COLO668 (cell line): ENCODE measurements at regions not wholly inside any gene's neighbourhood (a gene's known extent, or its start where the extent isn't known, plus 50 kb on each side); places are given as distances from the start of the nearest gene placed in this dataset.

Experiments used
- DNase-seq: peaks from one replicate; lab custom pipeline; 2025; ENCODE audit not compliant: unreplicated experiment; lab: John Stamatoyannopoulos, UW

DNA sequence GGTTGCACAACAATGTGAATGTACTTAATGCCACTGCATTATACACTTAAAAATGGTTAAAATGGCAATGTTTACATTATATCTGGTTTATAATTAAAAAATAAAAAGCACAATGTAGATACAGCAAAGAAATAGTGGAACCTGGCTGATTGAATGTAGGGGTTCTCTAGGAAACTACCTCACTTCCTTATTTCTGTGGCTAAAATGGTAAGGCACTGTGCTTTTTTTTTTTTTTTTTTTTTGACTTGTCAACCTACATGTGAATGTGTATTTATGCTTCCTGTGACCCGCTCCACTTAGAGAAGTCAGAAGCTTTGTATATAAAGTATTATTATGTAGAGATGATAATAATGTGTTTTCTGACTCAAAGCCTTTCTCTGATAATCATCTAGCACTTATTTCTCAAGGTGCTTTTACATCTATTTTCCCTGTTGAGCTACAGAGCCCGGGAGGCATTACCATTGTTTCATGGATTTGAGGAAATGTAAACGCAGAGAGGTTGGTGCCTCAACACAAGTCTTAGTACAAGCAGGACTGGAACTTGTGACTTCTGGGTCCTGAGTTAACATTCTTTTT, 55.0 kb downstream of the SOX4 start:
- DNase-seq = no peak

DNA sequence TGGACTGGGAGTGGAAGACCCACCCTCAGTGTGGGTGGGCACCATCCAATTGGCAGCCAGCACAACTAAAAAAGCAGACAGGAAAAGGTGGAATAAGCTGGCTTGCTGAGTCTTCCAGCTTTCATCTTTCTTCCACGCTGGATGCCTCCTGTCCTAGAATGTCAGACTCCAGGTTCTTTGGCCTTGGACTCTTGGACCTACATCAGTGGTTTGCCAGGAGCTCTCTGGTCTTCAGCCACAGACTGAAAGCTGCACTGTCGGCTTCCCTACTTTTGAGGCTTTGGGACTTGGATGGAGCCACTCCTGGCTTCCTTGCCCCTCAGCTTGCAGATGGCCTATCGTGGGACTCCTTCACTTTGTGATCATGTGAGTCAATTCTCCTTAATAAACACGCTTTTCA, 59.8 kb downstream of the SOX4 start:
- DNase-seq = no peak

DNA sequence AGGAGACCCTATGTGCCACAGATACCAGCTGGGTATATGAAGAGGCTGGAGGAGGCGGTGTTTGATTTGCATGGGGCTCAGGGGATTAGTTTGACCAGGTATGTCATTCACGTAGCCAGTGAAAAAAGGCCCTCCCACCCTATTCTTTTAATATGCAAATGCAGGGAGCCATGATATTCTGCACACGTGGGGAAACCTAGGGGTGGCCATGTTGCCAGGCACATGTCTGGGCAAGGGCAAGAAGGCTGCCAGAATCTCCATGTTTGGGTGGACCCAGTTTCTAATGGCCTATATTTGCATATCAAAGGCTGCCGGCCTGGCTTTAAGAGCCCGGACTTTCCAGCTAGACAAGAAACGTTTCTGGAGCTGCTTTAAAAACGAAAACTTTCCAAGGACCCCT, 60.4 kb downstream of the SOX4 start:
- no peak for DNase-seq

DNA sequence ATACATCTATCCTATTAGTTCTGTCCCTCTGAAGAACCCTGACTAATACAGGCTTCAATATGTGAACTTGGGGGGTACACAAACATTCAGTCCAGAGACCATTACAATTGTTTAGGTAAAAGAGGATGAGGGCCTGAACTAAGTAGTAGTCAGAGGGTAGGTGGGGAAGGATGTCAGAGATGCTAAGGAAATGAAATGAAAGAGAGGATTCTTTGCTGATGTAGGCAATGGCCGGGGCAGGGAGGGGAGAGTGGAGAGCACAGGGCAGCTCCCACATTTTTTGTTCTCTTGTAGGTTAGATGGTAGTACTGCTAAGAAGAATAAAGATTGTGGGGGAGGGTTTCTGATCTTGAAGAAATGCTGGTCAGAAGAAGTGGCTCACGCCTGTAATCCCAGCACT, 60.8 kb downstream of the SOX4 start:
- no peak for DNase-seq

DNA sequence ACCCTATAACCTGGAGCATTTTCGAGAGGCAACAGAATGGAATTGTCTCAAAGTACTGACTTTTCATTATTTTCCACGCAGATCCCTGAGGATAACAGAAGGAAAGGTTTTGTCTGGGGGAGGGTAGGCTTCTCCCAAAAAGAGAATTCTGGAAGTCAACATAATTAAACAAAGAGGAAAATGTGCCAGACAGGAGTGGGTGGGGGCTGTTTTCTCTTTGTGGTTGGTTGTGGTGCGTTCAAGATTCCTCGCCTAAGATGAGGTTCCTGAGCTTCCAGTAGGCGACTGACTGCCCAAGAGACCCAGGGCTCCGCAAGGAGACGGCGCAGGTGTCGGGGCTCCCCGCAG, 70.4 kb downstream of the SOX4 start:
- no peak for DNase-seq

DNA sequence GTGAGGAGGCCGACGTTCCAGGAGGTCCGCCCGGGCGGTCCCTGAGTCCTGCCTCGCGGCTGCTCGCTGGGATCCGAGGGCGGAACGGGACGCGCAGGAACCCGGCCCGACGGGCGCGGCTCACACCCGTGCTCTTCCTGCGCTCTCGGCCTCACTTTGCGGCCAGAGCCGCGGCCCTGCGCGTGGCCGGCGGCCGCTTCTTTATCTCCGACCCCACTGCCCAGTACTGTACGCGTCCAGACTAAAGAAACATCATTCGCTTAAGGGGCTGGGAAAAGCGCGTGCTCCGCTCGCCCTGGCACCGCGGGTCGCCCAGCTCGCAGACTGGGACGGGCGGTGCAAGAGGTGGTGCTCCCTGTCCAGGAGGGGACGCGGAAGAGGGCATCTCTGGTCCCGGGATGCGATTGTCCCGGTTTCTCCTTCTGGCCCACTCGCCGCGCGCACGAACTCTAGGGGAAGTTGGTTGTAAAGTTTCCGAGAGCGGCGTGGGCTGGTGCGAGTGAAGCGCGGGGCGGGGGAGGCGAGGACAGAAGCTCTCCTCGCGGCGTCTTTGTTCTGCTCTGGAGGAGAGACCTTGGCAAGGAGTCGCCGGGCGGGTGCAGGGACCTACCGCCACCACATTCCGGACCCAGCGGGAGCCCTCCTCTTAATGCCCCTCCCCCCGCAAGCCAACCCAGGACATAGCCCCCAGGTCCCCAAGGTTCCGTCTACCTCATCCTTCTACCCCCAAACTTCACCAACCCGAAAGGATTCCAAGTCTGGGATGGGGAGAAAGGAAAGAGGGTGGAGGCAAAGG, 71.0 kb downstream of the SOX4 start:
- peak; percentile 57 for DNase-seq

DNA sequence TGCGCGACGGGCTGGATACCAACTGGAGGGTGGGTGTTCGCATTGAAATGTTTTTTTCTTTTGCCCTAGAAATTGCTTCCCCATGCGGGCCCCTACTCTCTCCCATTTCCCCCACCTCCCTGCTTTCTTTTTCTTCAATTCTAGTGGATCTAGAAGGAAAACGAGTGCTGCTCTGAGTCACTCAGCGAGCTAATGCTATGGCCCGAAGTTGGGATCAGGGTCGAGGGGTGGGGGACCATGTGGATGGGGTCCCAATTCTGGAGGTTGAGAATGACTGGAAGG, 71.5 kb downstream of the SOX4 start:
- DNase-seq = no peak

DNA sequence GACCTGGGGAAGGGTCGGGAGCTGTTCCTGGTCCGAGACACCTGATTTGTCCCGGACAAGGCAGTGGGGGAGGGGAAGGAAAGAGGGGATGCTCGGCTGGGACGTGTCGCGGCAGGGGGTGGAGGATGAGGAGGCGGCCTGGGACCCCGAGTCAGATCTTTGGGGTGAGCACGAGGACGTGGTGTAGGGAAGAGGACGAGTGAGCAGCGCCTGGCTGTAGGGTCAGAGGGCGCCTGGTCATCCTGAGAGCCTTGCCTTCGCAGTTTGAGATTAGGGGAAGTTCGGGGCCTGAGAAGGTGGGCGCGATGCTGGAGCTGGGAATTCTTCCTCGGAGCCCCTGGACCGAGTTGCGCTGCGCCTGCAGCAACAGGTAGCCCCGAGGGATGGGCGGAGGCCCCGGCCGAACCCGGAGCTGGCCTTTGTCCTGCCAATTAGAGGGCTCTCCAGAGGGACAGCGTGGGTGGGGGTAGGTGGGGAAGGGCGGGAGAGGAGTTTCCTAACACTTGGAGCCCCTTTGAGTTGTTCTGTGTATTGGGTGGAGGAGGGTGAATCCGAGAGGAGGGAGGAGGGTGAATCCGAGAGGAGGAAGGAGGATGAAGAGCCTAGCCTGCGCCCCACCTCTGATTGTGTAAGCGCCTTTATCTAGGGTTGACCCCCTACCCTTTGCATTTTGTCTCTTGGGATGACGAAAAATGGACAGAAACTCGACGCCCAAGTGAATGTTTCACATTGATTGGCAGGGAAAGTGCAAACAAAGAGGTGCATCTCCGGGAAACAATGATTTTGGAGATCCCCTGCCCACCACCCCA, 72.0 kb downstream of the SOX4 start:
- no peak for DNase-seq

DNA sequence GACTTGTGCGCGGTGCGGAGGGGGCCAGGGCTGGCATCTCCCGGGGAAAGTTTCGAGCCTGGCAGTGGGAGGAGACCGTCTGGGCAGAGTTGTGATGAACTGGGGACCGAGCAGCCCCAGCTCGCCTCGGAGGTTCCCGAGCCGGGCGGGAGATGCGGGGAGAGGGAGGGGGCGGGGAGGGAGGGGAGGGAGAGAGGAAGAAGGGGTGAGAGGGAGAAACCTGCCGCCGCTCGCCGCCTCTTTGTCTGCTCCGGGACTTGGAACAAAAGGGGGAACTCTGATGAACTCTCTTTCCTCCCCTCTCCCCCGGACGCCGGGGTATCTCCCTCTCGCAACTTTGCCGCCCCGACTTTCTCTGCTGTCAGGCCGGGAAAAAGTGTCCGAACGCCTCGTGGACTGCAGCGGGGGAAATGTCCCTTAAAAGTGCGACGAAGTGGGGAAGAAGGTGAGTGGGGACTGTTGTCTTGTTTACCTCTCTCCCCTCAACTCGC, 72.7 kb downstream of the SOX4 start:
- DNase-seq = no peak

DNA sequence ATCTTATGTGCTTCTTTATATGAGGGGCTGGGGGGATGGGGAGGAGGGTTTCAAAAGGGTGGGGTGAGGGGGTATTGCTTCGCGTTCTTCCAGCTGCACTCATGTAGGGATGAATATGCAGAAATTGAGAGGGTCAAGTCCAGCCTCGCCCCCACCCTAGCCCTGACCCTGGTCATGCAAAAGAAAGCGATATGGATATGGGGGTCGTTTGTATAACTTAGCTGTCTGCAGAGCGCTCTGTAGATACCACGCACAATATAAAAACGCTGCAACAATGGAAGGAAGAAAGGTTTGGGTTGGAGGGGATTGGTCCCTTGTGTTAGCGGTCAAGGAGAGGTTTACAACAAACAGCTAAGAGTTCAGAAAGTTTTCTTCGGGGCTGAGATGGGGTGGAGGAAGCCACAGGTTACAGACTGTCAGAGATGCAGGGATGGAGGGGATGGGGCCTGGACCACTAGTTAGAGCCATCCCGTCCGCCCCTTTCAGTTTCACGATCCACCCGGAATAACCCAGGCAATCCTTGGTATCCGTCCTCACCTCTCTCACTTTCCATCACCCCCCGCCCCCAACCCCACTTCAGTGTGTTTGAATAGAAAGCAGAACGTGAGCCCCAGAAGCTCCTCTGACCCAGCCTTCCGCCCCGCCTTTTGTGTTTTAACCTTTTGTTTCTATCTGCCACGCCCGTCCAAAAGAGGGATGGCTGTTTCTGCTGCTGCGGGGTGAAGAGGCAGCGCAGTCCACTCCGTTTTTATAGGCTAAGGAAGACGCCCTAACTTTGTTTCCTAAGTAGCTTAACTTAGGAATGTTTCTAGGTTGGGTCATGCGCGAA, 73.5 kb downstream of the SOX4 start:
- DNase-seq = no peak

DNA sequence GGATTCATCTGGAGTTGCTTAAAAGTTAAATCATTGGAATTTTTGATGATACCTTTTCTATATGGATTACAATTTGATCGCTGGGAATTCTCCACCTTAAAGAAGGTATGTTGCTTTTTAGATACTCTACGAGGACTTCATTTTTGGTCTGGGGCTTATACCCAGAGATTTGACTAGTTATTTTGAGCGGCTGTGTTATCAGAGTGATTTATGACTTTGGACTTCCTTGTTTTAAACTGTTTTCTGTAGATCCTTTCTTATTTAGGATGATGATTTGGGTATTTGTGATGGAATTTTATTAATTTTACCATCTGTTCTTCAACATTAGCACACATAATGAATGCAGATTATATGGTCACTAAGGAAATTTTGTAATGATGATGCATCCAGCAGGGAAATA, 75.2 kb downstream of the SOX4 start:
- DNase-seq = no peak

DNA sequence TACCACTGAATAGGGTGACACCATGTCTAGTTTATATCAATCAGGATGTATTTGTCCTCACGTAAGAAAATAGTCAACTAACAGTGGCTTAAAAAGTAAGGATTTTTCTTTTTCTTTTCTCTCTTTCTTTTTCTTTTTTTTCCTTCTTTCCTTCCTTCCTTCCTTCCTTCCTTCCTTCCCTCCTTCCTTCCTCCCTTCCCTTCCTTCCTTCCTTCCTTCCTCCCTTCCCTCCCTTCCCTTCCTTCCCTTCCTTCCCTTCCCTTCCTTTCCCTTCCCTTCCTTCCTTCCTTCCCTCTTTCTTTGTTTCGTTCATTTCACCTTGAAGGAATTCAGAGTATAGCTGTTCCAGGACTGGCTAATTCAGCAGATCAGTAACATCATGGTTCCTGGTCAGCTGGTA, 83.2 kb downstream of the SOX4 start:
- DNase-seq = no peak

DNA sequence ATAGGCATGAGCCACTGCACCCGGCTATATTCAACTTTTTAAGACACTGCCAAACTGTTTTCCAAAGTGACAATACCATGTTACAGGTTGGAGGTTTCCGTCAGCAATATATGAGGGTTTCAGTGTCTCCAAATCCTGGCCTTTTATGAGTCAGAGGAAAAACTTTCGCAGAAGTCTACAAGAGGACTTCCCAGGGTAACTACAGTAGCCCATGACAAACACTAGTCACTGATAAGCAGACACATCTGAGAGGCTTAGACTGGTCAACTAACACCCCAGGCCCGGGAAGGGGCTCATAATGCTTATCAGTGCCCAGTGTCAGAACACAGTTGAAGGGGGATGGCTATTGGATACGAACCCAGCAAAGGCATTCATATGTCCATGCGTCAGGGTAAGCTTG, 85.4 kb downstream of the SOX4 start:
- no peak for DNase-seq

DNA sequence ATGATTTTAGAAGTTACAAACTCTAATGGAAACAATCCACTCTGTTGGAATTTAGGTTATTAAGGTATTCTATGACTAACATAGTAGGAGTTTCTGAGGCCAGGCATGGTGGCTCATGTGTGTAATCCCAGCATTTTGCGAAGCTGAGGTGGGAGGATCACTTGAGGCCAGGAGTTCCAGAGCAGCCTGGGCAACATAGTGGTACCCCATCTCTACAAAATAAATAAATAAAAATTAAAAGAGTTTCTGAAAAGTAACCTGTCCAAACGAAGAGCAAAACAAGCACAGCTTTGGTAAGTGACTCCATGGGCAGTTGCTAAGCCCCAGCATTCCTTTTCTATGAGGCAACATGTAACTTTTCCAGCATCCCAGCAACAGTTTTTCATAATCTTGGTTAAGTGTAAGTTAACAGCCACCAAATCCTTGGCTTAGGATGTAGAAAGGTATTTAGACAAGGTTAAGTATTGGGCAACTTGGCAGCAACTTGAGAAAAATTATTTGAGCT, 86.3 kb downstream of the SOX4 start:
- no peak for DNase-seq

DNA sequence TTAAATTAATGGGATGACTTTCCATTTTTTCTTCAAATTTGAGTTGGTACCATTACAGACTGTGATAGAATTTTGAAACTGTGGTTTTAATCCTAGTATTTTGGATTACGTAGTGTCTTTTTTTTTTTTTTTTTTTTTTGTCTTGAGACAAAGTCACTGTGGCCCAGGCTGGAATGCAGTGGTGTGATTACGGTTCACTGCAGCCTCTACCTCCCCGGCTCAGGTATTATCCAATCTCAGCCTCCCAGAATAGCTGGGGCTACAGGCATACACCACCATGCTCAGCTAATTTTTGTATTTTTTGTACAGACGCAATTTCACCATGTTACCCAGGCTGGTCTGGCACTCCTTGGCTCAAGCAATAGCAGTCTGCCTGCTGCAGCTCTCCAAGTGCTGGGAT, 87.1 kb downstream of the SOX4 start:
- DNase-seq = no peak

DNA sequence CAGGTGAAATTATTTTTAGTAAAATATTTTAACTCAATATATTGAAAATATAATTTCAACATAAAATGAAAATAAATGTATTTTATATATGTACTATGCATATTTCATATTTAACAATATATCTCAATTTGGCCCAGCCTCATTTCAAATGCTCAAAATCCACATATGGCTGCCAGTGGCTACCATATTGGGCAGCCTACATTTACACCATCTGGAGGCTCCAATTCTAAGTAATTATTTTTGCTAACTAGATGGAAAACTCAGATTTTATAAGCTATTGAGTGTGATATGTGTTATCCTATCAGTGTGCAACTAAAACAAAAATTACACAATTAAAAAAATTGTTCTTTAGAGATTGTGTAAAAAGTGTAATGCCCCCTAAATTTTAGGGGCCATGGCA, 96.9 kb downstream of the SOX4 start:
- DNase-seq = no peak

DNA sequence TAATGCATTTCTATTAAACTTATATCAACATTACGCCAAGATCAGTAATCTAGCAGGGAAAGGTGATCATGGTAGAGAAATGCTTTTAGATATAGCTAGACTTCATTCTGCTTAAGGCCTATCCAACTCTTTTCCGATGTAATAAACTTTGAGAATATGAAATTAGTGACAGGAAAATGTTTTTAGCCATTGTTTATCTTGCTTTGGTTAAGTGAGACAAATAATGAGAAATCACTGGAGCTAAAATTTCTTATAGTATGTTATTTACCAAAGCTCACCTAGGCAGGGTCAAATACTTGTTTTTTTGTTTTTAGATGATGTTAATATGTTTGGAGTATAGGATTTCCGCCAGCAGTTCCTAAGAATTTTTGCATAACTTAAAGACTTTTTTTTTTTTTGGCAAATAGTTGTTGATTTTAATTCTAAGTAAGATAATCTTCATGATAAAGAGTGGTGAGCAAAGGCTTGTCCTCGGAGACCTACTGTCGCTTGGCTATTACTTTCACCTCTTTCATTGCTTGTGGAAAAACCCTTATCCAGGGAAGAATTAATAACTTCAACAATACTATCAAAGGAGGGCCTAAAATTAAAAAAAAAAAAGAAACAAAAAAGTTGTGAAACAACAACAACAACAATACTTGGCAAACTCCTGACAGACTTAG, 98.3 kb downstream of the SOX4 start:
- no peak for DNase-seq

DNA sequence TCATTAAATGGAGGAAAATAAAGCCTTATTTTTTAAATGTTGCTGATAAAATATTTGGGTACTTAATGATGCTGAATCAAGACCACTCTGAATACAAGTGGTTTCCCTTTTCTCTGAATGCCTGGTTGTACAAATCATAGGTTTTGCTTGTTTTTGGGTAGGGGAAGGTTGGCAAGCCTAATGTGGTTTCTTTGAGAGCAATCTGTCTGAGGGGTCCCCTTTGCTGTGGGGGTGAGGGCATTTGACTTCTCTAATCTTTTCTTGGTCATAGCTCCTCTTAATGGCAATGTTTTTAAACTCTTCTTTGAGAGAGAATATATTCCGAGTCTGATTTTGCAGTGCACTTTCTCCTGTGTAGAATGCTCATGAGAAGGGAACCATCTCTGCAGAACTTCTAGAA, 99.2 kb downstream of the SOX4 start:
- DNase-seq = no peak

DNA sequence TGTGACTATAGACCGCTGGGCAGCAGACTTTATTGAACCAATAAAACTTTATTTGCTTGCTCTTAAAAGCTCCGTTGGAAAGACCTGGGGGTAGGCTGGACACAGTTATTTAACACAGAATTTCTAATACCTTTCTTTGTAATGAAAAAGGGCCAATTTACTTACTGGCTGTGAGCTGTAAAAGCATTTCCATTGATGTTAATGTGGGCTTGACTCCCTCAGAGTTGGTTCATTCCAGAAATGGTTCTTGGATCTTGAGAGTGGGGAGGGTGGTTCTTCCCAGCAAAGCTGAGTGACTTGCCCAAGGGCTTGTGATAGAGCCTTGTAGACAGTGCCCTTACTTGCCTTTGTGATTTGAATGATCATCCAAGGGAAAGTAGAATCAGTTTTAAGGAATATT, 100.6 kb downstream of the SOX4 start:
- no peak for DNase-seq

DNA sequence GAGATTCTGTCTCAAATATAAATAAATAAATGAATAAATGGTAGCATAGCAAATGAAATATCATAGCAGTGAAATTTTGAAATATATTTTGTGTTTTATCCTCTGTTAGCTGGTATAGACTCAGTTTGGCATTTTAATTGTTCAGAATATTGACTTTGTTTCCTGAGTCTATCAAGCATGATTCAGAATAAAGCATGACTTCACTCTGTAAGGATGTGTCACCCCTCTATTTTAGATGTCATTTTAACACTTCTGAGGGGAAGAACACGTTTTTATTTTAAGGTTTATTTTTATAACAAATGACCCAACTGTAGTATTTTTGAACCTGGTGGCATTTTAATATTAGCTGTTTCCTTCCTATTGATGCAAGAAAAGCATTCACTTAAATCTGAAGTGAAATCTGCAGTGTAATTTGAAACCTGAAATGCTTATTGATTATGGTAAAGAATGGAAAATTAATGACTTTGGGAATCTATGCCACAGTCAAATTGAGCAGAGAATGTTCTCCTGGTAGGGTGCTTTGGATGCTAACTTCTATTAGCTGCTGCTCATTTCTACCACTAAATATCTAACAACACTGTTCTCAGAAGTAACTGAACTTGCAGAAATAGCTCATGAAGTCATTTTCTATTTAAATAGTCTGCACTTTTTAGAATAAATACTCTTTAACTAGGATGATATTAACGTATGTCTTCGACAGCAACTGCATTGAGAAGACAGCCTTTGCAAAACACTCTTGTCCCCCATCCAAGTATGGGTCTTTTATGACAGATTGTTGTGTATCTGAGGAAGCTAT, 114.2 kb downstream of the SOX4 start:
- DNase-seq = no peak
